Activated CD4-positive, alpha-beta T cell treated with anti-CD3 and anti-CD28 coated beads, Interleukin-2, amount 50 U/mL, for 16 hours (primary cell): ENCODE measurements at regions not wholly inside any gene's neighbourhood (a gene's known extent, or its start where the extent isn't known, plus 50 kb on each side); places are given as distances from the start of the nearest gene placed in this dataset.

ENCODE experiments used
- DNase-seq: peaks from one replicate; pipeline ENCODE4 v3.0.0-alpha.2; 2020

DNA sequence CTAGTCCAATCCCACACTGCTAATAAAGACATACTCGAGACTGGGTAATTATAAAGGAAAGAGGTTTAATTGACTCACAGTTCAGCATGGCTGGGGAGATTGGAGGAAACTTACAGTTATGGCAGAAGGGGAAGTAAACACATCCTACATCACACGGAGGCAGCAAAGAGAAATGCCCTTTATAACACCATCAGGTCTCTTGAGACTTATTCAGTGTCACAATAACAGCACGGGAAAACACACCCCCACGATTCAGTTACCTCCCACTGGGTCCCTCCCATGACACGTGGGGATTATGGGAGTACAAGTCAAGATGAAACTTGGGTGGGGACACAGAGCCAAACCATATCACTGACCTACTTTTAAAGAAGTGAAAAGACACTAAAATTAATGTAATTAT, 1130.4 kb upstream of the SLC10A2 start:
- no peak for DNase-seq

GRCh38 chr13:104181526-104182231, 1115.5 kb upstream of the SLC10A2 start:
- DNase-seq = no peak

DNA sequence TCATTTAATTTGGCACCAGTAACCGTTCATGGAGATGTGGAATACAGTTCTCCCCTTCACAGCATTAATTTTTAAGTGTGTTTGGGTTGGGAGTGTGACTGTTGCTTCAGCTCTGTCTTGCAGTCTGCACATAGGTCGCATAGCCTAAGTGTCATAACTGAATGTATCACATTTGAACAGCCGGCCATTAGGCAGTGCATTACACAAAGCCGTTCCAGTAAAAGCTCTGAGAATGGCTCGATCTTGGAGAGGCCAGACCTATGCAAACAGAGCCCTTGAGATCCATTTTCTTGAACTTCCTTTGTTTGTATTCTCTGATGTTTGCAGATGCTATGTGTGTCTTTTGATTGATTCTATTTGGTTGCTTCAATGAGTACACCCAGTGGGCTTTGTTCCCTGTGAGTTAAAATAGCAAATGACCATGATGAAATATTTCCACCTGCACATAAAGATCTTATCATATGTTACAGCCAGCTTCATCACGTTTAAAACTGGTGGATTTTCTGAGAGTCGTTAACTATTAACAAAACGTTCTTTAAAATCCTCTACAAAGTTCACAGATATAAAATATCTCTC, 1104.9 kb upstream of the SLC10A2 start:
- no peak for DNase-seq

GRCh38 chr13:104163866-104164630, 1097.8 kb upstream of the SLC10A2 start:
- DNase-seq = no peak

- no peak for DNase-seq
These were observed 1094.3 kb upstream of the SLC10A2 start for GRCh38 chr13:104160536-104160935.

GRCh38 chr13:104143760-104144416, 1077.7 kb upstream of the SLC10A2 start:
- DNase-seq = no peak

DNA sequence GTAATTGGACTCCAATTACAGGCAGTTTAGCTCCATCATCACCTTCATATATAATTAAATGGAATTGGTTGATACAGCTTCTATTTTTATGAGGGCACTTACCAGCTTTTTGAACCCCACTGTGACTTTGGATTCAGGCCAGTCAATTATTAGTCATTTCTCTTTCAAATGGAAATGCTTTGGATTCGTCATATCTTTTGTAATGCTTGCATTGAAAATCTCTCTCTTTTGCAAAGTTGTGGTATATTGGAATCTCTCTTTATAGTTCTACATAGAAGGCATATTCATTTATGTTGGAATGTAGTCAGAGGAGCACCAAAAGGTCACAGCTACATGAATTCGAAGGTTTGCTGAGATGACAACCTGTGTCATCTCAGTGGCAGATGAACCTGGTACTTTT, 1074.3 kb upstream of the SLC10A2 start:
- DNase-seq = no peak

- DNase-seq = no peak
These were observed 1071.2 kb upstream of the SLC10A2 start for GRCh38 chr13:104137416-104137815.

GRCh38 chr13:104132849-104133248, 1066.6 kb upstream of the SLC10A2 start:
- DNase-seq = no peak

GRCh38 chr13:104114101-104114500, 1047.9 kb upstream of the SLC10A2 start:
- DNase-seq = no peak

- DNase-seq = no peak
These were observed 1044.8 kb upstream of the SLC10A2 start for GRCh38 chr13:104111031-104111430.

GRCh38 chr13:104106705-104107393, 1040.6 kb upstream of the SLC10A2 start:
- no peak for DNase-seq

GRCh38 chr13:104105418-104106355, 1039.5 kb upstream of the SLC10A2 start:
- no peak for DNase-seq

GRCh38 chr13:104099750-104100149, 1033.5 kb upstream of the SLC10A2 start:
- DNase-seq = no peak

DNA sequence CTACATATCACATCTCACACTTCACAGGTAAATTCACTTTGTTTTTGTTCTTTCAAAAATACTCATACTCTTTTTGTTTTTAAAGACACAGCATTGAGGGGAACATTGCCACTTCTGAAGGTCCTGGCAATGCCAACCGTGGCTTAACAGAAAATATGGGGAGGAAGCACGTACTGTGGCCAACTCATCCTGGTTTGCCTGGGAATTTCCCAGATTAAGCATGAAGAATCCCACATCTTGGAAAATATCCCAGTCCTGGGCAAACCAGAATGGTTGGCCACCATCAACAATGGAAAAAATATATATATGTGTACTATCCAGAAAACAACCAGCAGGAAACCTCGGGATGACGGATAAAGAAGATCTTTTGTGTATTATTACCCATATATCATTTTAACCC, 1032.2 kb upstream of the SLC10A2 start:
- DNase-seq = no peak

- DNase-seq = no peak
These were observed 1020.5 kb upstream of the SLC10A2 start for GRCh38 chr13:104086759-104087158.

- no peak for DNase-seq
These were observed 1020.0 kb upstream of the SLC10A2 start for GRCh38 chr13:104086210-104086609.

DNA sequence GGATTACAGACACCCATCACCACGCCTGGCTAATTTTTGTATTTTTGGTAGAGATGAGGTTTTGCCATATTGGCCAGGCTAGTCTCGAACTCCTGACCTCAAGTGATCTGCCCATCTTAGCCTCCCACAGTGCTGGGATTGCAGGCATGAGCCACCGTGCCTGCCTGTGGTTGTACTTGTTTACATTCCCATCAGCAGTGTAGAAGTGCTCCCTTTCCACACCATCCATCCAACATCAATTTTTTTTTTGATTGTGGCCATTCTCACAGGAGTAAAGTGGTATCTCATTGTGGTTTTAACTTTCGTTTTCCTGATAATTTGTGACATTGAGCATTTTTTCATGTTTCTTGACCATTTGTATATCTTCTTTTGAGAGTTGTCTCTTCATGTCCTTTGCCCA, 1019.4 kb upstream of the SLC10A2 start:
- no peak for DNase-seq

DNA sequence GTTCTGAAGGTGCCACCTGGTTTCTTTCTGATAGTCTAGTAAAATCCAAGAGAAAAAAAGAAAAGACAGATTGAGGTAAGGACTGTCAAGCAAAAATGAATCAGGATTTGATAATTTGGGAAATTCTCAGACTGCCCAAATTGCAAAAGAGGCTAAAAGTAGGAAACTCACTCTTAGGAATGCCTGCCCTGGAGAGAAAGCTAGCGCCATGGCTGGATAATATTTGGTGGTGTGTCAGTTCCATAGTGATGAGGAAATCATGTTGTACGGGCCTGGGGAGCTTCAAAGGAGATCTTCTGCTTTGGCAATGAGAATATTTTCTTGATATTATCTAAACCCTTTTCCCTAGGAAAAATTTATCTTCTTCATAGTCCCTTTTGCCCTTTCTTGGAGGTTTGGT, 1008.1 kb upstream of the SLC10A2 start:
- DNase-seq = no peak

DNA sequence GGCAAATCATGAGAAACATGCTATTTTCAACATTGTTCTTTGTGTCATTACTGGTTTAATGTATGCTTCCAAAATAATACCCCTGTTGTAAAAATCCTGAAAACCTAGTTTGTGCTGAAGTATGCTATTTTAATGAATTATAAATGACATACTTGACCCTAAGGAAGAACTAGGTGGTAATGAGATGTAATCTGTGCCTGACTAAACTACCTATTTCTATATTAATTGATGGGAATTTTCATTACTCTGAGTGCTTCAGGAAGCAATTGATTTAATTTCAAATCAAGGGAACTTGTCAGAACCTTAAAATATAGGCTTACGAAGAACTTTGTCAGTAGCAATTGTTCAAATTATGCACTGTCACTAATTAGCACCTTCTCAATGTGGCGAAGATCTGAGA, 1005.6 kb upstream of the SLC10A2 start:
- DNase-seq = no peak

- DNase-seq = no peak
These were observed 999.1 kb upstream of the SLC10A2 start for GRCh38 chr13:104065328-104065727.

- DNase-seq = no peak
These were observed 991.6 kb upstream of the SLC10A2 start for GRCh38 chr13:104057861-104058260.
